NCI-H82 (cell line): ENCODE measurements at regions not wholly inside any gene's neighbourhood (a gene's known extent, or its start where the extent isn't known, plus 50 kb on each side); places are given as distances from the start of the nearest gene placed in this dataset.

ENCODE experiments used
- DNase-seq: peaks from one replicate; lab custom pipeline; 2025; lab: John Stamatoyannopoulos, UW

DNA sequence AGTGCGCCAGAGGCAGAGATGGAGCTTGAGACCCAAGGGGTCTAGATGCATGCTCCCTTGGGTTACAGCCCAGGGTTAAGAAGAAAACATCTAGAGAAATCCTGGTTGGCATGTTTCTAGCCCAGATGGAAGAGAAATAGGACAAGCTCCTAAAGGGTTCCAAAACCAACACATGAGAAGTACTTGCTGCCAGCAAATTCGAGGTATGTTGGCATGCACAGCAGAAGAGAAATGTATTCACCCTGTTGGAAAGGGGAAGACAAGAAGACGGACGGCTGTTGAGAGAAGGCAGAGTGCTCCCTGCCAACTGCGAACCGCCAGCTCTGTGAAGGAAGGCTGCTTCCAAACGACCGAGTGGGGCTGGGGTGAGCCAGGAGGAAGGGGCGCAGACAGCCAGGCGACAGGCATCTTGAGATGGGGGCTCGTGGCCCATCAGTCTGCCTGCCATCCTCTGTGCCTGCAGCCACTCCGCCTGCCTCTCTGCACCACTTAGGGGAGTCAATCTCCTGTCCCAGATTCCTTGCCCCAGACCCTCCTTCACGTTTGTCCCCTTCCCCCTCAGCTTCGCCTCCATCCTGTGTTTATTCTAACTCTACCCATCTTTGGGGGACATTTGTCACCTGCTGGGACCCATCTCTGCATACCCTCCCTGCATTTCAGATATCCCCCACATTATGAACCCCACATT is 249.2 kb downstream of the CDC5L start:
- no peak for DNase-seq

GRCh38 chr6:44641344-44642031 is 254.0 kb downstream of the CDC5L start:
- DNase-seq, result no peak

- DNase-seq, result no peak
Observed at GRCh38 chr6:44642349-44642748, 254.8 kb downstream of the CDC5L start.

- peak; percentile 58 for DNase-seq
Observed at GRCh38 chr6:44642870-44643522, 255.5 kb downstream of the CDC5L start.

GRCh38 chr6:44645276-44645675 is 257.8 kb downstream of the CDC5L start:
- no peak for DNase-seq

DNA sequence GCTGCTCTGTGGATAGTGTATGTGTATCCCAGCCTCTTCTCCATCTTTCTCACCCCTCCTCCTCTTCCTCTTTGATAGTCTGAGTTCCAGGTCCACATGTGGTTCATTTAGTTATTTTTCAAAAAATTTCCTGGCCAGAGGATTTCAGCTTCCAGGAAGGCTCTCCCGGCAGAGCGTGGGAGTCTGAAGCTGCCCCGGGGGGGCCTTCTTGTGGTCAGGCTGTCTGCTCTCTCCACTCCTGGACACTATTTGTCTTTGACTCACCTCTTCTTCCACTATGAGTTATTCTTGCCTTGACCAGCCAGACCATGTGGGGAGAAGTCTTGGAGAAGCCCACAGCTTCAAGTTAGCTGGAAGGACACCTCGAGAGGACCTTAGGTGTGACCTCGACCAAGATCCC is 258.8 kb downstream of the CDC5L start:
- DNase-seq, result no peak

- DNase-seq, result no peak
Observed at GRCh38 chr6:44649365-44650025, 262.0 kb downstream of the CDC5L start.

- DNase-seq, result no peak
Observed at GRCh38 chr6:44650495-44650894, 263.0 kb downstream of the CDC5L start.

DNA sequence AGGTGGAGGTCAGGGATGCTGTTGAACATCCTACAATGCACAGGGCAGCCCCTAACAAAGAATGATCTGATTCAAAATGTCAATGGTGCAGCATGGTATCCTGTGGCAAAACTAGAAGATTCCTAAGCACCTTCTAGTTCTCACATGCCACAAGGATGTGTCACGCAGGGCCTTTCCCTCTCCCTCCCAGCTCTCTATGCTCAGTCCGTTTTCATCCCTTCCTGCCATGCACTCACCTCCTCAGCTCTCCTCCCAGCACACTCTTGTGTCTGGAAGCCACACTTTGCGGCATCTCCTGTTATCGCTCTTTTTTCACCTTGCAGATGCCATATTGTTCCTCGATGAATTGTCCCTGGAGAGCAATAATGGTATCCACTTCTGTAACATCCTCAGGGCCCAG is 263.4 kb downstream of the CDC5L start:
- no peak for DNase-seq

DNA sequence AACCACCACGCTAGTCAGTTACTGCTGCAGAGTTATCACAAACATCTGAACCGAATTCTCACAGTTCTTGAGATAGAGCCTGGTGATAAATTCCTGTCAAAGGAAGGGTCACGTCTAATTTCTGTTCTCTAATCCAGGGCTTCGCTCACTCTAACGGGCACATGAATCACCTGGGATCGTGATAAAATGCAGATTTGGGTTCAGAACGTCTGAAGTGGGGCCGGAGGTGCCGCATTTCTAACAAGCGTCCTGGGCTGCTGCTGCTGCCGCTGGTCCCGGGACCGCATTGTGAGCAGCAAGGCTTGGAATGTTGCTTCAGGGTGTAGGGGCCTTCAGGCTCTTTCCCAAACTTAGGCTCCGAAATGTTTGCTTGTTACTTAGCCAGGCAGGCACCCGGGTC is 264.1 kb downstream of the CDC5L start:
- DNase-seq, result no peak

DNA sequence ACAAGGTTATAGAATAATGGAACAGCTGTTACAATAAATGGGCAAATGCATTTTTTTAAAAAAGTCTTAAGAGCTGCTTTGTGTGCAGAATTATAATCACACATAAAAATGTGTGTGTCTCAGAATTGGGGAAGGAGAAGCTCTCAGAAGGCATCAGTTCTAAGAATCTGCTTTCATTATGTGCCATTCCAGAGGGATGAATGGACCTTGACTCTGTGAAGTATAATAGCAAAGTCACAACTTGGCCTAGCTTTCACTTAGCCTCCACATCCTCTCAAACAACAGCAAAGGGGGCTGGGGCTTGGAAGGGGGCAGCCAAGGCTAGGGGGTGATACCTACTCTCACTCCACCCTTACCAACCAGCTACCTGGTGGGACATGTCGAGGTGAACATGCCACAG is 265.0 kb downstream of the CDC5L start:
- no peak for DNase-seq

GRCh38 chr6:44653091-44653490 is 265.6 kb downstream of the CDC5L start:
- DNase-seq, result no peak

DNA sequence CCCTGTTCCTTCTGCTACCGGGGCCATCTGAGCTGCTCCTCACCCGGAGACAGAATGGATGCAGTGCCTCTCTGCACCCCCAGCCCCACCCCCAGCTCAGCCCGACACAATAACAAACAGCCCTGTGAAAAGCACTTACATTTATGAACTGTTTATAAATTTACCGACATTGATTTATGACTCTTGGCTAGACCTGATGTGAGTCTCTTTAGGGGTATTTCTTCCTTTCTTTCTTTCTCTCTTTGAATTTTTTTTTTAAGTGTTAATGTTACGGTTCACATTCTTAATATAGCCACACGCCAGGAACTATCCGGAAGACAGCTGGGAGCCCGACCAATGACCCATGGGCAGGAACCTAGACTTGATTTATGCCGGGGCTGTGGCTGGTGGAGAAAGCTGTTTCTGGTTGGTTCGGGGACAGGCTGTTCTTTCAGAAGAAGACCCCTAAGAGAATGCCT is 266.3 kb downstream of the CDC5L start:
- no peak for DNase-seq

- peak; percentile 84 for DNase-seq
Observed at GRCh38 chr6:44655412-44656342, 268.2 kb downstream of the CDC5L start.

DNA sequence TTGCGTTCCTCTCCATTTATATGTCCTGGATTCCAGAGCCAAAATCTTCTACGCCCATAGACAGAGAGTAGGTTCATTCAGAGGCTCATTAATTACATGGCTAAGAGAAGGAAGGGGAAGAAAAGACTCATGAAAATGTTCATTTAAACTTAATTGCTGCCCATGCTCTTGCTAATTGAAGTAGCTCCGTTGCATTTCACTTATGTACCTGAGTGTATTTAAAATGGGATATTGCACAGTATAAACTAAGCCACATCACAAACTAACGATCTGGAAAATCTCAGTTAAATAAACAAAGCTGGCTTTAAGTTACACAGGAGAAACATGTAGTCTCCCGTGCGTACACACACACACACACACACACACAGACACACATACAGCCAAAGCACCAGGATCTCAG is 269.2 kb downstream of the CDC5L start:
- DNase-seq, result no peak

DNA sequence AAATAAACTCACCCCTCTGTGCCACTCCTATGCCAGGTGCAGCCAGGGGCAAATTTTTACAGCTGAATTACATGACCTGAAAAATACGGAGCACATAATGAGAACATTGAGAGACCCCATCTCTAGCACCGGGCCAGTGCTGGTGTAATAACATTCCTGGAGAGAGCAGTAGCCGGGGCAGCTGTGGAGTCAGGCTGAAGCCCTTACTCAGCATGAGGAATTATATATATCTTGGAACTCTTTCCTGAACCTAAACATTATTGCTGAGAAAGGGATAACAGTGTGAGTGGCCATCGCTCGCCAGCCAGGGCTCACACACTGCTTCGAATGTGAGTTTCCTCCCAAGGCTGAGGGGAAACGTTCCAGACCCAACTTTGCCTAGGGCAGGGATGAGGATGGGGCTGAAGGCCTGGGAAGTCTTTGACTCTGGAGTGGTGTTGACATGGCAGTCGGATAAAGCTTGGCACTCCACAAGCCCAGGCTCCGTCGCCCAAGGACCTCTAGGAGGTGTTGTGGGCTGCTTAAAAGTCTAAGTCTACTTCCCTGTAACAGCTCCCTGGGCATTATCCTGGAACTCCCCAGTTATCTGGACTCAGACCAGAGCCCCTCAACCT is 269.8 kb downstream of the CDC5L start:
- DNase-seq, result peak; percentile 50

GRCh38 chr6:44658571-44658970 is 271.1 kb downstream of the CDC5L start:
- DNase-seq, result no peak

DNA sequence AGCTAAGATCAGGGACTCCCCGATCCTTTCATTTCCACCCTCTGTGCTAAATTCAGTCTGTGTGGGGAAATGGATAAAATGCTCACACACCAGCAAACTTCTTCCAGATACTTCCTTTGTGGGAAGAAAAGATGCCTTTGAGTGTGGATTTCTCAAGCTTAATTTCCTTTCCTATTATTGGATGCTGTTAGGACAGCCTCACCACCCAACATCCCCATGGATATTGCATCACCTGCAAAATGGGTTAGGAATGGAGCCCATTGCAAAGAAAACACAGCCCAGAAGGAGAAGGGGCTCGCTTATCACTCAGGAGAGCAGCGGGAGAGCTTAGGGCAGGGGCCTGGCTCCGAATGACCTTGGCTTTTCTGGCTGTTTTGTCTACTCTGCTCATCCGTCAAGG is 272.2 kb downstream of the CDC5L start:
- DNase-seq, result no peak

- DNase-seq, result no peak
Observed at GRCh38 chr6:44660561-44661220, 273.2 kb downstream of the CDC5L start.

GRCh38 chr6:44661221-44662008 is 273.9 kb downstream of the CDC5L start:
- no peak for DNase-seq
